ENCODE measurements at regions not wholly inside any gene's neighbourhood (a gene's known extent, or its start where the extent isn't known, plus 50 kb on each side); places are given as distances from the start of the nearest gene placed in this dataset.

DNA sequence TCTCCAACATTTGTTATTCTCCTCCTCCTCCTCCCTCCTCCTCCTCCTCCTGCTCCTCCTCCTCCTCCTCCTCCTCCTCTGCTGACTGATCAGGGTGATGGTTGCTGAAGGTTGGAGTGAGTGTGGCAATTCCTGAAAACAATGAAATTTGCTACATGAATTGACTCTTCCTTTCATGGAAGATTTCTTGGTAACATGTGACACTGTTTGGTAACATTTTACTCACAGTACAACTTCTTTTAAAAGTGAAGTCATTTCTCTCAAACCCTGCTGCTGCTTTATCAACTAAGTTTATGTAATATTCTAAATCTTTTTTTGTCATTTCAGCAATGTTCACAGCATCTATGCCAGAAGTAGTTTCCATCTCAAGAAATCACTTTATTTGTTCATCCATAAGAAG is 543.0 kb downstream of the MAFB start:
- no peaks in the 10 kb centered on the region for H3K4me1 ChIP-seq
- no peaks in the 10 kb centered on the region for H3K27me3 ChIP-seq
- H3K4me3 ChIP-seq = no peak overlapping the region
- no peak for DNase-seq (ENCODE audit: extremely low spot score in 2 of 2)
- H3K9me3 ChIP-seq = no peaks in the 10 kb centered on the region
- no peak overlapping the region for H3K27ac ChIP-seq
- TF ChIP-seq, protein P1, sequence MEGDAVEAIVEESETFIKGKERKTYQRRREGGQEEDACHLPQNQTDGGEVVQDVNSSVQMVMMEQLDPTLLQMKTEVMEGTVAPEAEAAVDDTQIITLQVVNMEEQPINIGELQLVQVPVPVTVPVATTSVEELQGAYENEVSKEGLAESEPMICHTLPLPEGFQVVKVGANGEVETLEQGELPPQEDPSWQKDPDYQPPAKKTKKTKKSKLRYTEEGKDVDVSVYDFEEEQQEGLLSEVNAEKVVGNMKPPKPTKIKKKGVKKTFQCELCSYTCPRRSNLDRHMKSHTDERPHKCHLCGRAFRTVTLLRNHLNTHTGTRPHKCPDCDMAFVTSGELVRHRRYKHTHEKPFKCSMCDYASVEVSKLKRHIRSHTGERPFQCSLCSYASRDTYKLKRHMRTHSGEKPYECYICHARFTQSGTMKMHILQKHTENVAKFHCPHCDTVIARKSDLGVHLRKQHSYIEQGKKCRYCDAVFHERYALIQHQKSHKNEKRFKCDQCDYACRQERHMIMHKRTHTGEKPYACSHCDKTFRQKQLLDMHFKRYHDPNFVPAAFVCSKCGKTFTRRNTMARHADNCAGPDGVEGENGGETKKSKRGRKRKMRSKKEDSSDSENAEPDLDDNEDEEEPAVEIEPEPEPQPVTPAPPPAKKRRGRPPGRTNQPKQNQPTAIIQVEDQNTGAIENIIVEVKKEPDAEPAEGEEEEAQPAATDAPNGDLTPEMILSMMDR (IDR thresholded peaks at IDR 0.05) = no peak
- TF ChIP-seq POLR2A (IDR thresholded peaks at IDR 0.05) (no peak), POLR2AphosphoS5 (IDR thresholded peaks at IDR 0.05; ENCODE audit: insufficient read depth in 1 of 2, low read depth in 1 of 2) (no peak)
- intact Hi-C loops (cut with DNase I) = no loop called here
- H3K36me3 ChIP-seq = no peaks in the 10 kb centered on the region

- TF ChIP-seq, protein P1 (IDR thresholded peaks at IDR 0.05) = no peak
- intact Hi-C loops (cut with DNase I) = loop anchor here (2.0 kb wide), 1 partner anchor 68 kb away; no protein-coding TSS in a partner anchor
Measured at GRCh38 chr20:40144581-40144980, 544.5 kb downstream of the MAFB start.

GRCh38 chr20:40134176-40134575 is 554.9 kb downstream of the MAFB start:
- no peak overlapping the region for H3K4me3 ChIP-seq
- H3K27me3 ChIP-seq = no peaks in the 10 kb centered on the region
- no peak for TF ChIP-seq POLR2AphosphoS5 (IDR thresholded peaks at IDR 0.05; ENCODE audit: insufficient read depth in 1 of 2, low read depth in 1 of 2)
- TF ChIP-seq POLR2A (IDR thresholded peaks at IDR 0.05) = no peak
- TF ChIP-seq, protein P1 (IDR thresholded peaks at IDR 0.05) = no peak
- no peaks in the 10 kb centered on the region for H3K36me3 ChIP-seq
- intact Hi-C loops (cut with DNase I) = no loop called here
- no peak for DNase-seq (ENCODE audit: extremely low spot score in 2 of 2)
- no peaks in the 10 kb centered on the region for H3K9me3 ChIP-seq
- no peak overlapping the region for H3K27ac ChIP-seq
- no peaks in the 10 kb centered on the region for H3K4me1 ChIP-seq

More at GRCh38 chr20:40144581-40144980, 544.5 kb downstream of the MAFB start:
- no peak for DNase-seq (ENCODE audit: extremely low spot score in 2 of 2)
- no peak overlapping the region for H3K4me3 ChIP-seq
- H3K27me3 ChIP-seq = no peaks in the 10 kb centered on the region
- H3K27ac ChIP-seq = no peak overlapping the region
- no peaks in the 10 kb centered on the region for H3K4me1 ChIP-seq
- no peaks in the 10 kb centered on the region for H3K36me3 ChIP-seq
- H3K9me3 ChIP-seq = no peaks in the 10 kb centered on the region

DNA sequence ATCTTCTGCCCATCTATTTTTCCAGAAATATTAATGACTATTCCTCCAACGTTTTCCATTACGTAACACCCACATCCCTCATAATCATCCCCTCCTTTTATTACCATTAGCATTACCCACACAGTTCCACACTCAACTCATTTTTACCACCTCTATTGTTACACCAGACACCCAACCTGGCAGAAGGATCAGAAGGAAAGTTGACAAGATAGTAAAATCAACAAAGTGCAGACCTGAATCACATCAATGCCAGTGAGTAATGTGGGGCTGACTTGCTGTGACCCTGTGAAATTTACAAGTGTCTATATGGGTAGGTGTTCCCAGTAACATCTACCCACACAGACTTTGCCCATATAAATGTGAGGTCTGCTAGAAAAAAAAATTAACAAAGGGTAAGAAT is 568.2 kb downstream of the MAFB start:
- H3K27me3 ChIP-seq = no peaks in the 10 kb centered on the region
- no peaks in the 10 kb centered on the region for H3K36me3 ChIP-seq
- TF ChIP-seq POLR2AphosphoS5 (IDR thresholded peaks at IDR 0.05; ENCODE audit: insufficient read depth in 1 of 2, low read depth in 1 of 2) = no peak
- TF ChIP-seq POLR2A (IDR thresholded peaks at IDR 0.05) = no peak
- TF ChIP-seq, protein P1 (IDR thresholded peaks at IDR 0.05) = no peak
- H3K4me3 ChIP-seq = no peak overlapping the region
- H3K27ac ChIP-seq = no peak overlapping the region
- intact Hi-C loops (cut with DNase I) = no loop called here
- no peaks in the 10 kb centered on the region for H3K9me3 ChIP-seq
- H3K4me1 ChIP-seq = no peaks in the 10 kb centered on the region
- no peak for DNase-seq (ENCODE audit: extremely low spot score in 2 of 2)

DNA sequence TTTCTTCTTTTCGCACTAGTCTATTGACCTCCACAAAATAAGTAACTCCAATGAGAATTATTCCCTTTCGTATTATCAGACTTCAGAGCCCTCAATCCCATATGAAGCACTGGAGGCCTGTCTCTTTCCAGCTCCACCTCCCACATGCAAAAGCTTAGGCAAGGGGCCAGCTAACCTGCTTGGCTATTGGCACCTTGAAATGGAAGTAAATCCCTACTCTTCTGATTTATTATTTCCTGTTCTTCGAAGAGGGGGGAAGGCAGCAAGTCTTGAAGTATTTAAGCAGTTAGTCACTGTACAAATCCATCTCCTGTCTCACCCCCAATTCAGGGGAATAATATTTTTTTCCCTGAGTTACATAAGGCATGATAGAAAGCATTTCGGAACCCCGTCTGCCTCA is 577.8 kb downstream of the MAFB start:
- no peak for DNase-seq (ENCODE audit: extremely low spot score in 2 of 2)
- Histone ChIP-seq H3K9me3 (no peaks in the 10 kb centered on the region), H3K4me3 (no peak overlapping the region), H3K27ac (no peak overlapping the region), H3K27me3 (no peaks in the 10 kb centered on the region), H3K36me3 (no peaks in the 10 kb centered on the region), H3K4me1 (no peaks in the 10 kb centered on the region)
- TF ChIP-seq POLR2A (IDR thresholded peaks at IDR 0.05) (no peak), POLR2AphosphoS5 (IDR thresholded peaks at IDR 0.05; ENCODE audit: insufficient read depth in 1 of 2, low read depth in 1 of 2) (no peak)
- TF ChIP-seq, protein P1 (IDR thresholded peaks at IDR 0.05) = no peak
- intact Hi-C loops (cut with DNase I) = no loop called here
